Trophoblast cell (in vitro differentiated cells and primary cell): ENCODE measurements at regions not wholly inside any gene's neighbourhood (a gene's known extent, or its start where the extent isn't known, plus 50 kb on each side); places are given as distances from the start of the nearest gene placed in this dataset.
A peak's percentile ranks its signal among the peaks of the same experiment; 100 is the strongest.

Experiments used
- DNase-seq, 2 donors: peaks; one replicate each; pipeline ENCODE4 v3.0.0-alpha.2; 2016
- H2AFZ ChIP-seq: 2 replicates; pipeline ENCODE4 v1.6.1; 2013; ENCODE audit warnings: low read length, moderate library complexity, mild to moderate bottlenecking; ENCODE audit not compliant: insufficient read depth, poor library complexity
- H2AK5ac ChIP-seq: 2 replicates; pipeline ENCODE4 v1.6.1; 2013; ENCODE audit warnings: mild to moderate bottlenecking, low read length
- H2BK120ac ChIP-seq: 2 replicates; pipeline ENCODE4 v1.6.1; 2013; ENCODE audit warnings: low read length, mild to moderate bottlenecking, moderate library complexity; ENCODE audit not compliant: insufficient read depth, poor library complexity
- H2BK12ac ChIP-seq: 2 replicates; pipeline ENCODE4 v1.6.1; 2013; ENCODE audit warnings: mild to moderate bottlenecking, low read length, moderate library complexity
- H2BK5ac ChIP-seq: 2 replicates; pipeline ENCODE4 v1.6.1; 2013; ENCODE audit warnings: low read length, low read depth, moderate library complexity, mild to moderate bottlenecking; ENCODE audit not compliant: poor library complexity
- H3K14ac ChIP-seq: 2 replicates; pipeline ENCODE4 v1.6.1; 2013; ENCODE audit warnings: mild to moderate bottlenecking, low read length
- H3K18ac ChIP-seq: 2 replicates; pipeline ENCODE4 v1.6.1; 2013; ENCODE audit warnings: mild to moderate bottlenecking, low read length
- H3K23ac ChIP-seq: 2 replicates; pipeline ENCODE4 v1.6.1; 2013; ENCODE audit warnings: low read length
- H3K27ac ChIP-seq: 2 replicates; pipeline ENCODE4 v1.5.1; 2013; ENCODE audit warnings: low read depth, mild to moderate bottlenecking, inconsistent platforms, low read length, moderate library complexity
- H3K27me3 ChIP-seq: 2 replicates; pipeline ENCODE4 v1.6.1; 2013; ENCODE audit warnings: inconsistent platforms, mild to moderate bottlenecking, low read length, moderate library complexity; ENCODE audit not compliant: insufficient read depth
- H3K36me3 ChIP-seq, 2 experiments: 1 replicate in 1 of 2; 2 replicates in 1 of 2; pipeline ENCODE4 v1.6.1; 2013; ENCODE audit warnings: low read length in 2 of 2, mild to moderate bottlenecking in 2 of 2, moderate library complexity in 1 of 2; ENCODE audit not compliant: insufficient read depth in 2 of 2, control insufficient read depth in 1 of 2
- H3K4ac ChIP-seq: 2 replicates; pipeline ENCODE4 v1.6.1; 2013; ENCODE audit warnings: low read depth, mild to moderate bottlenecking, low read length, moderate library complexity
- H3K4me1 ChIP-seq, 2 experiments: 1 replicate in 1 of 2; 2 replicates in 1 of 2; pipeline ENCODE4 v1.6.1; 2013; ENCODE audit warnings: low read length in 2 of 2, mild to moderate bottlenecking in 2 of 2, moderate library complexity in 1 of 2; ENCODE audit not compliant: insufficient read depth in 2 of 2, control insufficient read depth in 1 of 2
- H3K4me2 ChIP-seq: 2 replicates; pipeline ENCODE4 v1.6.1; 2013; ENCODE audit warnings: inconsistent platforms, mild to moderate bottlenecking, low read length, moderate library complexity
- H3K4me3 ChIP-seq: 2 replicates; pipeline ENCODE4 v1.5.1; 2013; ENCODE audit warnings: mild to moderate bottlenecking, low read depth, low read length, inconsistent platforms
- H3K79me1 ChIP-seq: one replicate; pipeline ENCODE4 v1.6.1; 2013; ENCODE audit warnings: low read length
- H3K79me2 ChIP-seq: 2 replicates; pipeline ENCODE4 v1.6.1; 2013; ENCODE audit warnings: low read length, mild to moderate bottlenecking; ENCODE audit not compliant: control insufficient read depth, insufficient read depth, poor library complexity
- H3K9ac ChIP-seq: 2 replicates; pipeline ENCODE4 v1.6.1; 2013; ENCODE audit warnings: mild to moderate bottlenecking, low read length
- H3K9me3 ChIP-seq: 2 replicates; pipeline ENCODE4 v1.6.1; 2013; ENCODE audit warnings: low read depth, mild to moderate bottlenecking, control low read depth, inconsistent platforms, low read length; ENCODE audit not compliant: insufficient read depth
- H4K12ac ChIP-seq: 2 replicates; pipeline ENCODE4 v1.6.1; 2013; ENCODE audit warnings: low read depth, mild to moderate bottlenecking, low read length, moderate library complexity
- H4K8ac ChIP-seq: 2 replicates; pipeline ENCODE4 v1.6.1; 2013; ENCODE audit warnings: low read depth, mild to moderate bottlenecking, low read length, moderate library complexity
- H4K91ac ChIP-seq: one replicate; pipeline ENCODE4 v1.6.1; 2013; ENCODE audit warnings: low read depth, mild to moderate bottlenecking, low read length, moderate library complexity
- WGBS: extraction: QIAGEN DNeasy Blood & Tissue Kit; methylation state at CpG from one replicate; pipeline ENCODE4 v1.1.7; 2013; ENCODE audit warnings: missing lambda C conversion rate; ENCODE audit not compliant: insufficient read length, insufficient coverage; ENCODE audit errors: extremely low coverage; 5-methylcytosine and 5-hydroxymethylcytosine counted together

GRCh38 chr10:44261710-44262455 lies 123.0 kb downstream of the CXCL12 start:
- peak overlapping the region; percentile 22 for H3K18ac ChIP-seq

GRCh38 chr10:44261296-44261695 lies 123.6 kb downstream of the CXCL12 start:
- Histone ChIP-seq H2AFZ (no peak overlapping the region), H2AK5ac (no peak overlapping the region), H3K23ac (no peak overlapping the region), H3K27me3 (no peaks in the 10 kb centered on the region), H2BK120ac (no peak overlapping the region), H3K14ac (no peak overlapping the region), H3K79me2 (peaks cover 3% of the 10 kb centered on the region), H3K4ac (no peak overlapping the region), H3K4me1 (peaks cover 23 to 34% of the 10 kb centered on the region in 2 experiments), H3K9me3 (no peaks in the 10 kb centered on the region), H2BK12ac (peak overlapping the region; percentile 55), H4K8ac (no peak overlapping the region), H3K4me3 (no peak overlapping the region), H3K4me2 (no peak overlapping the region), H3K79me1 (peaks cover 26% of the 10 kb centered on the region), H4K12ac (no peak overlapping the region), H3K9ac (no peak overlapping the region), H3K36me3 (no peaks in the 10 kb centered on the region), H3K27ac (no peak overlapping the region), H2BK5ac (no peak overlapping the region), H4K91ac (peak overlapping the region; percentile 20), H3K18ac (peak overlapping the region; percentile 22)
- WGBS = no CpG with 5 or more reads among the region's 16 CpGs
- no peak for DNase-seq

More at GRCh38 chr10:44261710-44262455, 123.0 kb downstream of the CXCL12 start:
- Histone ChIP-seq H3K9ac (no peak overlapping the region), H3K14ac (no peak overlapping the region), H3K4me2 (no peak overlapping the region), H3K23ac (no peak overlapping the region), H2BK5ac (no peak overlapping the region), H3K79me1 (peaks cover 26% of the 10 kb centered on the region), H2BK120ac (no peak overlapping the region), H4K8ac (no peak overlapping the region), H2AK5ac (no peak overlapping the region), H4K12ac (no peak overlapping the region), H4K91ac (peak overlapping the region; percentile 15), H2BK12ac (peak overlapping the region; percentile 55), H3K36me3 (no peaks in the 10 kb centered on the region), H3K27ac (no peak overlapping the region), H3K79me2 (peaks cover 3% of the 10 kb centered on the region), H3K4me1 (peaks cover 23 to 34% of the 10 kb centered on the region in 2 experiments), H3K4me3 (no peak overlapping the region), H3K9me3 (no peaks in the 10 kb centered on the region), H3K27me3 (no peaks in the 10 kb centered on the region), H2AFZ (no peak overlapping the region), H3K4ac (no peak overlapping the region)
- no peak for DNase-seq
- no CpG with 5 or more reads among the region's 7 CpGs for WGBS

GRCh38 chr10:44260286-44260928 lies 124.5 kb downstream of the CXCL12 start:
- no peak overlapping the region for H3K9ac ChIP-seq

GRCh38 chr10:44259090-44259874 lies 125.6 kb downstream of the CXCL12 start:
- no peak overlapping the region for H4K12ac ChIP-seq
- H2AK5ac ChIP-seq = peak overlapping the region; percentile 18
- H4K91ac ChIP-seq = peak overlapping the region; percentile 22
- peak overlapping the region; percentile 40 for H3K14ac ChIP-seq
- H3K4me2 ChIP-seq = no peak overlapping the region
- H2BK120ac ChIP-seq = peak overlapping the region; percentile 47
- peaks cover 3% of the 10 kb centered on the region for H3K79me2 ChIP-seq
- peaks cover 23 to 37% of the 10 kb centered on the region in 2 experiments for H3K4me1 ChIP-seq
- no peak overlapping the region for H3K4ac ChIP-seq
- no peak overlapping the region for H2AFZ ChIP-seq
- no peak overlapping the region for H3K4me3 ChIP-seq
- H4K8ac ChIP-seq = peak overlapping the region; percentile 13
- H3K18ac ChIP-seq = peak overlapping the region; percentile 26
- peak overlapping the region; percentile 5 for H2BK5ac ChIP-seq
- no CpG with 5 or more reads among the region's 7 CpGs for WGBS
- DNase-seq = no peak
- no peak overlapping the region for H3K23ac ChIP-seq
- peak overlapping the region; percentile 56 for H3K27ac ChIP-seq
- H3K79me1 ChIP-seq = peaks cover 28% of the 10 kb centered on the region
- H3K27me3 ChIP-seq = no peaks in the 10 kb centered on the region
- no peak overlapping the region for H3K9ac ChIP-seq
- no peaks in the 10 kb centered on the region for H3K36me3 ChIP-seq
- H3K9me3 ChIP-seq = no peaks in the 10 kb centered on the region
- H2BK12ac ChIP-seq = peak overlapping the region; percentile 38

More at GRCh38 chr10:44260286-44260928, 124.5 kb downstream of the CXCL12 start:
- H3K18ac ChIP-seq = peak overlapping the region; percentile 8
- peaks cover 23 to 37% of the 10 kb centered on the region in 2 experiments for H3K4me1 ChIP-seq
- H2BK120ac ChIP-seq = peak overlapping the region; percentile 39
- H4K8ac ChIP-seq = no peak overlapping the region
- peak overlapping the region; percentile 10 for H2AK5ac ChIP-seq
- peak overlapping the region; percentile 37 for H3K14ac ChIP-seq
- H3K23ac ChIP-seq = no peak overlapping the region
- H3K9me3 ChIP-seq = no peaks in the 10 kb centered on the region
- no peaks in the 10 kb centered on the region for H3K27me3 ChIP-seq
- H3K27ac ChIP-seq = no peak overlapping the region
- WGBS = no CpG with 5 or more reads among the region's 13 CpGs
- peak overlapping the region; percentile 20 for H4K91ac ChIP-seq
- H2AFZ ChIP-seq = no peak overlapping the region
- DNase-seq = no peak
- H2BK12ac ChIP-seq = peak overlapping the region; percentile 86
- no peak overlapping the region for H3K4me3 ChIP-seq
- peaks cover 3% of the 10 kb centered on the region for H3K79me2 ChIP-seq
- no peak overlapping the region for H4K12ac ChIP-seq
- H3K79me1 ChIP-seq = peaks cover 28% of the 10 kb centered on the region
- H3K36me3 ChIP-seq = no peaks in the 10 kb centered on the region
- no peak overlapping the region for H3K4me2 ChIP-seq
- no peak overlapping the region for H2BK5ac ChIP-seq
- H3K4ac ChIP-seq = no peak overlapping the region
